Loucy (cell line): ENCODE measurements at regions not wholly inside any gene's neighbourhood (a gene's known extent, or its start where the extent isn't known, plus 50 kb on each side); places are given as distances from the start of the nearest gene placed in this dataset.

ENCODE experiments used
- H2AFZ ChIP-seq: fragments of 200-600 bp; sonication (generic); 2 replicates; pipeline ENCODE4 v1.6.0; 2016; ENCODE audit warnings: antibody characterized with exemption, mild to moderate bottlenecking, low read length, moderate library complexity
- H3F3A ChIP-seq: fragments of 200-600 bp; 2 replicates; pipeline ENCODE4 v1.6.0; 2016; ENCODE audit warnings: antibody characterized with exemption, low read depth, mild to moderate bottlenecking
- H3K27me3 ChIP-seq: fragments of 200-600 bp; sonication (generic); 2 replicates; pipeline ENCODE4 v1.6.1; 2014; ENCODE audit warnings: low read length, mild to moderate bottlenecking; ENCODE audit not compliant: insufficient read depth, poor library complexity, severe bottlenecking
- H3K36me3 ChIP-seq: fragments of 200-600 bp; sonication (generic); 2 replicates; pipeline ENCODE4 v1.6.1; 2016; ENCODE audit warnings: low read length; ENCODE audit not compliant: insufficient read depth
- H3K4me1 ChIP-seq: fragments of 200-600 bp; sonication (generic); 2 replicates; pipeline ENCODE4 v1.5.1; 2014; ENCODE audit warnings: low read length, mild to moderate bottlenecking; ENCODE audit not compliant: insufficient read depth, poor library complexity, severe bottlenecking
- H3K4me2 ChIP-seq: fragments of 200-600 bp; sonication (generic); 2 replicates; pipeline ENCODE4 v1.6.0; 2014; ENCODE audit warnings: antibody characterized with exemption, low read length, low read depth, mild to moderate bottlenecking; ENCODE audit not compliant: poor library complexity, severe bottlenecking
- H3K4me3 ChIP-seq: fragments of 200-600 bp; sonication (generic); 2 replicates; pipeline ENCODE4 v1.5.1; 2014; ENCODE audit warnings: low read length, mild to moderate bottlenecking, mixed read lengths; ENCODE audit not compliant: poor library complexity, severe bottlenecking
- H3K79me2 ChIP-seq: fragments of 200-600 bp; sonication (generic); 2 replicates; pipeline ENCODE4 v1.6.1; 2014; ENCODE audit warnings: low read length; ENCODE audit not compliant: insufficient read depth
- H3K9ac ChIP-seq: fragments of 200-600 bp; sonication (generic); 2 replicates; pipeline ENCODE4 v1.6.0; 2014; ENCODE audit warnings: mild to moderate bottlenecking, low read depth, low read length, moderate library complexity; ENCODE audit not compliant: poor library complexity, severe bottlenecking
- H3K9me2 ChIP-seq: fragments of 200-600 bp; sonication (generic); replicated peaks from 2 replicates; pipeline ENCODE4 v1.6.1; 2016; ENCODE audit warnings: low read depth, low read length, mixed read lengths
- H3K9me3 ChIP-seq: fragments of 200-600 bp; sonication (generic); 2 replicates; pipeline ENCODE4 v1.6.1; 2014; ENCODE audit warnings: mild to moderate bottlenecking, antibody characterized with exemption, low read length, low read depth; ENCODE audit not compliant: insufficient read depth
- H4K20me1 ChIP-seq: fragments of 200-600 bp; sonication (generic); 2 replicates; pipeline ENCODE4 v1.6.0; 2014; ENCODE audit warnings: antibody characterized with exemption, low read length, mild to moderate bottlenecking; ENCODE audit not compliant: insufficient read depth, poor library complexity, severe bottlenecking
- EZH2phosphoT487 ChIP-seq: fragments of 200-600 bp; IDR thresholded peaks from 2 replicates; pipeline ENCODE4 v1.6.1; 2018; ENCODE audit warnings: antibody characterized with exemption, mild to moderate bottlenecking, moderate library complexity, borderline replicate concordance
- TF ChIP-seq, protein P1 (sequence below): fragments of 200-600 bp; sonication (generic); conservative IDR thresholded peaks from 2 replicates; pipeline ENCODE4 v1.5.1; 2014; ENCODE audit warnings: mild to moderate bottlenecking, antibody characterized with exemption, low read length

DNA sequence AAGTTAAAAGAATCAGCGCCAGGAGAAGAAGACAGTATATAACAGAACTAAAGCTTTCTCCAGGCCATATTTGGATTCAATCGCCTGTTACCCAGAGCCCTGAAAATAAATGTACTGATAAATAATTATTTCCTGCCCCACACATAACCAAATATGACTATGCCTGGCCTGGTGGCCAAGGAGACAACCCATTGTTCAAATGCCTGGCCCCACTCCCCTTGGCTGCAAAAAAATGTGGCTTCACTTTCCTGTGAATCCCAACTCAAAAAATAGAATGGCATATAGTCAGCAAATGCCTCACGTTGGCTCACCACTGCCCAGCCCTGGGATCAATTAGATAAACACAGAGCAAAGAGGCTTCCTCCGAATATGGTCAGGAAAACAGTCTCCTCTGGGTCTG lies 472.1 kb downstream of the BCL11B start:
- H3K4me2 ChIP-seq, result no peak overlapping the region

DNA sequence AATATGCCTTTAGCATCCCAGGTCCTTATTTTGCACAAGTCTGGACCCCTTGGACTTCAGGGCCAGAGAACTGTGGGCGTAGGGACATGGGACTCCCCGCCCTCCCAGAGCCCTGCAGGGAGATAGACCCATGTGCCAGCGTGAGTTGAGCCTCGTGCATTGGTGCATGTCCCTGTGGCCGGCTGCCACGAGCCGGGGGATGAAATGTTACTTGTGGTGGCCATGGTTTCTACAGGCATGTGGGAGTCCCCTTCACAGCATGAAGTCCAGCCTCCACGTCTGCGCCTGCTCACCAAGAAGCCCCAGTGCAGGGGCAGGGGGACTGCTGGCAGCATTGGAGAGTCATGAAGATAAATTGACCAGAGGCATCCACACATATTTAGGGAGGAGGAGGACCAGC lies 470.0 kb downstream of the BCL11B start:
- peaks cover 13% of the 10 kb centered on the region for H3K4me1 ChIP-seq
- TF ChIP-seq, protein P1, sequence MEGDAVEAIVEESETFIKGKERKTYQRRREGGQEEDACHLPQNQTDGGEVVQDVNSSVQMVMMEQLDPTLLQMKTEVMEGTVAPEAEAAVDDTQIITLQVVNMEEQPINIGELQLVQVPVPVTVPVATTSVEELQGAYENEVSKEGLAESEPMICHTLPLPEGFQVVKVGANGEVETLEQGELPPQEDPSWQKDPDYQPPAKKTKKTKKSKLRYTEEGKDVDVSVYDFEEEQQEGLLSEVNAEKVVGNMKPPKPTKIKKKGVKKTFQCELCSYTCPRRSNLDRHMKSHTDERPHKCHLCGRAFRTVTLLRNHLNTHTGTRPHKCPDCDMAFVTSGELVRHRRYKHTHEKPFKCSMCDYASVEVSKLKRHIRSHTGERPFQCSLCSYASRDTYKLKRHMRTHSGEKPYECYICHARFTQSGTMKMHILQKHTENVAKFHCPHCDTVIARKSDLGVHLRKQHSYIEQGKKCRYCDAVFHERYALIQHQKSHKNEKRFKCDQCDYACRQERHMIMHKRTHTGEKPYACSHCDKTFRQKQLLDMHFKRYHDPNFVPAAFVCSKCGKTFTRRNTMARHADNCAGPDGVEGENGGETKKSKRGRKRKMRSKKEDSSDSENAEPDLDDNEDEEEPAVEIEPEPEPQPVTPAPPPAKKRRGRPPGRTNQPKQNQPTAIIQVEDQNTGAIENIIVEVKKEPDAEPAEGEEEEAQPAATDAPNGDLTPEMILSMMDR, result no peak
- TF ChIP-seq EZH2phosphoT487, result no peak
- H3F3A ChIP-seq, result no peaks in the 10 kb centered on the region
- H4K20me1 ChIP-seq, result no peaks in the 10 kb centered on the region
- H3K4me2 ChIP-seq, result no peak overlapping the region
- no peaks in the 10 kb centered on the region for H3K27me3 ChIP-seq
- no peak overlapping the region for H2AFZ ChIP-seq
- H3K4me3 ChIP-seq, result no peak overlapping the region
- H3K9ac ChIP-seq, result no peak overlapping the region
- no peaks in the 10 kb centered on the region for H3K9me2 ChIP-seq
- H3K9me3 ChIP-seq, result no peaks in the 10 kb centered on the region
- H3K79me2 ChIP-seq, result no peaks in the 10 kb centered on the region
- no peaks in the 10 kb centered on the region for H3K36me3 ChIP-seq

More for the DNA sequence above, 472.1 kb downstream of the BCL11B start:
- TF ChIP-seq EZH2phosphoT487, result no peak
- TF ChIP-seq, protein P1, result no peak
- H3K4me1 ChIP-seq, result peaks cover 13% of the 10 kb centered on the region
- H3F3A ChIP-seq, result no peaks in the 10 kb centered on the region
- H4K20me1 ChIP-seq, result no peaks in the 10 kb centered on the region
- H3K27me3 ChIP-seq, result no peaks in the 10 kb centered on the region
- H3K79me2 ChIP-seq, result no peaks in the 10 kb centered on the region
- no peak overlapping the region for H3K4me3 ChIP-seq
- no peaks in the 10 kb centered on the region for H3K36me3 ChIP-seq
- no peaks in the 10 kb centered on the region for H3K9me2 ChIP-seq
- H3K9me3 ChIP-seq, result no peaks in the 10 kb centered on the region
- H2AFZ ChIP-seq, result no peak overlapping the region
- no peak overlapping the region for H3K9ac ChIP-seq

DNA sequence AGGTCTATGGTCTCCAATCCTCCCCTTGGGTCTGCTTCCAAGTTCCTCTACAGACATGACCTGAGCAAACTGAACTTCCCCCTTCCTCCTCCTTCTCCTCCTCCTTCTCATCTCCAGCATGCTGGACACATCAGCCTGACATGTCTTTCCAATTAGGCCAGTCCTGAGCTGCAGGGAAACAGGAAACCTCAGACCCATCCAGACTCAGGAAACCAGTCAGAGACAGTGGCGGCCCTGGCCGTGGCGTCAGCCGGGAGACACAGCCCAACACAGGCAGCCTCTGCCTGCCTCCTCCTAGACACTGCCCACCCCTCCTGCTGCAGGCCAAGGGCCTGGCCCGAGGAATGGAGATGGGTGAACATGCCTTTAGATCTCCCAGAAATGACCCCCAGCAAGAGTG lies 468.8 kb downstream of the BCL11B start:
- Histone ChIP-seq H3K9me2 (no peaks in the 10 kb centered on the region), H3K4me2 (no peak overlapping the region), H3K4me1 (peaks cover 7% of the 10 kb centered on the region), H3K79me2 (no peaks in the 10 kb centered on the region), H3K9me3 (no peaks in the 10 kb centered on the region), H4K20me1 (no peaks in the 10 kb centered on the region), H3F3A (no peaks in the 10 kb centered on the region), H3K36me3 (no peaks in the 10 kb centered on the region), H2AFZ (no peak overlapping the region), H3K27me3 (no peaks in the 10 kb centered on the region), H3K4me3 (no peak overlapping the region), H3K9ac (no peak overlapping the region)
- TF ChIP-seq, protein P1, result no peak
- TF ChIP-seq EZH2phosphoT487, result no peak
